ENCODE measurements at regions not wholly inside any gene's neighbourhood (a gene's known extent, or its start where the extent isn't known, plus 50 kb on each side); places are given as distances from the start of the nearest gene placed in this dataset.

- no peak for TF ChIP-seq POLR2A (IDR thresholded peaks at IDR 0.05; ENCODE audit: low read depth)
- TF ChIP-seq, protein P1, sequence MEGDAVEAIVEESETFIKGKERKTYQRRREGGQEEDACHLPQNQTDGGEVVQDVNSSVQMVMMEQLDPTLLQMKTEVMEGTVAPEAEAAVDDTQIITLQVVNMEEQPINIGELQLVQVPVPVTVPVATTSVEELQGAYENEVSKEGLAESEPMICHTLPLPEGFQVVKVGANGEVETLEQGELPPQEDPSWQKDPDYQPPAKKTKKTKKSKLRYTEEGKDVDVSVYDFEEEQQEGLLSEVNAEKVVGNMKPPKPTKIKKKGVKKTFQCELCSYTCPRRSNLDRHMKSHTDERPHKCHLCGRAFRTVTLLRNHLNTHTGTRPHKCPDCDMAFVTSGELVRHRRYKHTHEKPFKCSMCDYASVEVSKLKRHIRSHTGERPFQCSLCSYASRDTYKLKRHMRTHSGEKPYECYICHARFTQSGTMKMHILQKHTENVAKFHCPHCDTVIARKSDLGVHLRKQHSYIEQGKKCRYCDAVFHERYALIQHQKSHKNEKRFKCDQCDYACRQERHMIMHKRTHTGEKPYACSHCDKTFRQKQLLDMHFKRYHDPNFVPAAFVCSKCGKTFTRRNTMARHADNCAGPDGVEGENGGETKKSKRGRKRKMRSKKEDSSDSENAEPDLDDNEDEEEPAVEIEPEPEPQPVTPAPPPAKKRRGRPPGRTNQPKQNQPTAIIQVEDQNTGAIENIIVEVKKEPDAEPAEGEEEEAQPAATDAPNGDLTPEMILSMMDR (IDR thresholded peaks at IDR 0.05), result no peak
Measured at GRCh38 chrX:40964633-40965586, 120.3 kb upstream of the USP9X start.
